Tibial artery (tissue), 4 donors: ENCODE measurements at regions not wholly inside any gene's neighbourhood (a gene's known extent, or its start where the extent isn't known, plus 50 kb on each side); places are given as distances from the start of the nearest gene placed in this dataset.

Source experiments
- DNase-seq, 2 donors: peaks; one replicate each; pipeline ENCODE4 v3.0.0-alpha.2; 2019
- H3K27ac ChIP-seq, 2 donors: fragments of 200-600 bp; sonication (generic) in 1 of 2; 1 replicate in 1 of 2; 2 replicates in 1 of 2; pipeline ENCODE4 v1.5.1; 2018 to 2019; ENCODE audit warnings: mild to moderate bottlenecking in 1 of 2
- H3K27me3 ChIP-seq, 2 donors: fragments of 200-600 bp; sonication (generic) in 1 of 2; one replicate each; pipeline versions ENCODE4 v1.5.1 to v1.6.0; 2016 to 2019
- H3K36me3 ChIP-seq, 3 donors: fragments of 200-600 bp; sonication (generic) in 2 of 3; one replicate each; pipeline ENCODE4 v1.5.1; 2016 to 2019; ENCODE audit warnings: mild to moderate bottlenecking in 2 of 3
- H3K4me1 ChIP-seq, 4 donors: fragments of 200-600 bp; sonication (generic) in 2 of 4; 1 replicate in 3 of 4; 2 replicates in 1 of 4; pipeline ENCODE4 v1.5.1; 2016 to 2019
- H3K4me3 ChIP-seq, 2 donors: fragments of 200-600 bp; sonication (generic) in 1 of 2; 1 replicate in 1 of 2; 2 replicates in 1 of 2; pipeline ENCODE4 v1.5.1; 2018 to 2019; ENCODE audit warnings: mild to moderate bottlenecking in 2 of 2
- H3K9me3 ChIP-seq, 3 donors: fragments of 200-600 bp; sonication (generic) in 1 of 3; one replicate each; pipeline ENCODE4 v1.5.1; 2016 to 2019
- intact Hi-C: fragments of 100-400 bp; cut with DNase I; formaldehyde crosslinking; loops from one replicate; pipeline ENCODE4 v1.15.0; 2023; ENCODE audit warnings: low total_unique reads
- TF ChIP-seq, protein P1 (sequence below), 2 experiments: fragments of 200-600 bp in 1 of 2; fragments of 450-650 bp in 1 of 2; IDR thresholded peaks; one replicate each; pipeline ENCODE4 v1.5.1; 2017 to 2019; ENCODE audit warnings: antibody characterized with exemption in 2 of 2, mild to moderate bottlenecking in 1 of 2, moderate library complexity in 1 of 2

GRCh38 chr6:137781639-137782038, 85.4 kb upstream of the TNFAIP3 start:
- no peaks in the 10 kb centered on the region for H3K36me3 ChIP-seq
- H3K27ac ChIP-seq: no peak overlapping the region
- TF ChIP-seq, protein P1, sequence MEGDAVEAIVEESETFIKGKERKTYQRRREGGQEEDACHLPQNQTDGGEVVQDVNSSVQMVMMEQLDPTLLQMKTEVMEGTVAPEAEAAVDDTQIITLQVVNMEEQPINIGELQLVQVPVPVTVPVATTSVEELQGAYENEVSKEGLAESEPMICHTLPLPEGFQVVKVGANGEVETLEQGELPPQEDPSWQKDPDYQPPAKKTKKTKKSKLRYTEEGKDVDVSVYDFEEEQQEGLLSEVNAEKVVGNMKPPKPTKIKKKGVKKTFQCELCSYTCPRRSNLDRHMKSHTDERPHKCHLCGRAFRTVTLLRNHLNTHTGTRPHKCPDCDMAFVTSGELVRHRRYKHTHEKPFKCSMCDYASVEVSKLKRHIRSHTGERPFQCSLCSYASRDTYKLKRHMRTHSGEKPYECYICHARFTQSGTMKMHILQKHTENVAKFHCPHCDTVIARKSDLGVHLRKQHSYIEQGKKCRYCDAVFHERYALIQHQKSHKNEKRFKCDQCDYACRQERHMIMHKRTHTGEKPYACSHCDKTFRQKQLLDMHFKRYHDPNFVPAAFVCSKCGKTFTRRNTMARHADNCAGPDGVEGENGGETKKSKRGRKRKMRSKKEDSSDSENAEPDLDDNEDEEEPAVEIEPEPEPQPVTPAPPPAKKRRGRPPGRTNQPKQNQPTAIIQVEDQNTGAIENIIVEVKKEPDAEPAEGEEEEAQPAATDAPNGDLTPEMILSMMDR (IDR thresholded peaks at IDR 0.05): no peak
- no peak for DNase-seq
- no peaks in the 10 kb centered on the region for H3K4me1 ChIP-seq
- H3K27me3 ChIP-seq: no peaks in the 10 kb centered on the region
- intact Hi-C loops: no loop called here
- no peaks in the 10 kb centered on the region for H3K9me3 ChIP-seq
- H3K4me3 ChIP-seq: no peak overlapping the region

DNA sequence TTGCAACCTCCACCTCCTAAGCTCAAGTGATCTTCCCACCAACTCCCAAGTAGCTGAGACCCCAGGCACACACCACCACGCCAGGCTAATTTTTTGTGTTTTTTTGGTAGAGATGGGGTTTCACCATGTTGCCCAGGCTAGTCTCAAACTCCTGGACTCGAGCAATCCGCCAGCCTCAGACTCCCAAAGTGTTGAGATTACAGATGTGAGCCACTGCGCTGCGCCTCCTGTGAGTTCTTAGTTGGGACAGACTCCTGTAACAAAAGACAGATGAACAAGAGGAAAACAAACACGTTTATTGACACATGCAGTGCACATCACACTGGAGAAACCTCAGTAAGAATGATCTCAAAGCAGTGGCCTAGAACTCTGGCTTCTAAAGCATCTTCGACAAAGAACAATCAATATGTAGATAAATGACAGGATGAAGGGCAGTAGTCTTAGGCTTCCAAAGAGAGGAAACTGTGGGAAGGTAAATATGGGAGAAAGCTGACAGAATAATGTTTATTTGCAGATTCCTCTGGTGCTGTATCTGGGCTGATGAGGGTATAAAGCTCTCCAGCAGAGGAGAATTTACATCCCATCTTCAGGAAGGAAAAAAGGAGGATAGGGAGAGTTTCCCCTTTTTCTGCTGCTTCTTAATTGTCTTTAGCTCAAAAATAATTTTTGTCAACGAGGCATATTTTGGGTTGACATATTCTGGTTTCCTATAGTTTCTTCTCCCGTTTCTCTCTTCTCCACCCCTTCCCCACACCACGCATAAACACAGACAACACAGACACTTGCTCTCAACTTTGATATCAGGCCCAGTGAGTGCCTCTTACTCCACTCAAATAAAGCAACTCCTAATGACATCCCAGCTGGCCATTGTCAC, 84.7 kb upstream of the TNFAIP3 start:
- DNase-seq: no peak
- no peaks in the 10 kb centered on the region for H3K36me3 ChIP-seq
- no peaks in the 10 kb centered on the region for H3K9me3 ChIP-seq
- H3K27ac ChIP-seq: no peak overlapping the region
- intact Hi-C loops: no loop called here
- TF ChIP-seq, protein P1 (IDR thresholded peaks at IDR 0.05): no peak
- no peaks in the 10 kb centered on the region for H3K27me3 ChIP-seq
- H3K4me1 ChIP-seq: no peaks in the 10 kb centered on the region
- H3K4me3 ChIP-seq: no peak overlapping the region

GRCh38 chr6:137783710-137784109, 83.3 kb upstream of the TNFAIP3 start:
- Histone ChIP-seq H3K27ac (no peak overlapping the region), H3K9me3 (no peaks in the 10 kb centered on the region), H3K4me3 (no peak overlapping the region), H3K27me3 (no peaks in the 10 kb centered on the region), H3K4me1 (no peaks in the 10 kb centered on the region), H3K36me3 (no peaks in the 10 kb centered on the region)
- intact Hi-C loops: no loop called here
- TF ChIP-seq, protein P1 (IDR thresholded peaks at IDR 0.05): no peak
- no peak for DNase-seq

- no peaks in the 10 kb centered on the region for H3K4me1 ChIP-seq
- intact Hi-C loops: no loop called here
- no peak for DNase-seq
- H3K36me3 ChIP-seq: no peaks in the 10 kb centered on the region
- no peaks in the 10 kb centered on the region for H3K9me3 ChIP-seq
- H3K27ac ChIP-seq: no peak overlapping the region
- TF ChIP-seq, protein P1 (IDR thresholded peaks at IDR 0.05): no peak
- no peaks in the 10 kb centered on the region for H3K27me3 ChIP-seq
- H3K4me3 ChIP-seq: no peak overlapping the region
Measured at GRCh38 chr6:137784583-137784982, 82.5 kb upstream of the TNFAIP3 start.

GRCh38 chr6:137787016-137787415, 80.0 kb upstream of the TNFAIP3 start:
- intact Hi-C loops: no loop called here
- no peak overlapping the region for H3K27ac ChIP-seq
- no peaks in the 10 kb centered on the region for H3K9me3 ChIP-seq
- no peaks in the 10 kb centered on the region for H3K36me3 ChIP-seq
- no peak for DNase-seq
- TF ChIP-seq, protein P1 (IDR thresholded peaks at IDR 0.05): no peak
- no peaks in the 10 kb centered on the region for H3K4me1 ChIP-seq
- no peaks in the 10 kb centered on the region for H3K27me3 ChIP-seq
- H3K4me3 ChIP-seq: no peak overlapping the region
